ENCODE measurements at regions not wholly inside any gene's neighbourhood (a gene's known extent, or its start where the extent isn't known, plus 50 kb on each side); places are given as distances from the start of the nearest gene placed in this dataset.
A peak's percentile ranks its signal among the peaks of the same experiment; 100 is the strongest.
"Not testable (repeated sequence)": the region's sequence is repeated elsewhere in the genome, so short reads cannot be mapped to it uniquely, and the experiment has no call there.

DNA sequence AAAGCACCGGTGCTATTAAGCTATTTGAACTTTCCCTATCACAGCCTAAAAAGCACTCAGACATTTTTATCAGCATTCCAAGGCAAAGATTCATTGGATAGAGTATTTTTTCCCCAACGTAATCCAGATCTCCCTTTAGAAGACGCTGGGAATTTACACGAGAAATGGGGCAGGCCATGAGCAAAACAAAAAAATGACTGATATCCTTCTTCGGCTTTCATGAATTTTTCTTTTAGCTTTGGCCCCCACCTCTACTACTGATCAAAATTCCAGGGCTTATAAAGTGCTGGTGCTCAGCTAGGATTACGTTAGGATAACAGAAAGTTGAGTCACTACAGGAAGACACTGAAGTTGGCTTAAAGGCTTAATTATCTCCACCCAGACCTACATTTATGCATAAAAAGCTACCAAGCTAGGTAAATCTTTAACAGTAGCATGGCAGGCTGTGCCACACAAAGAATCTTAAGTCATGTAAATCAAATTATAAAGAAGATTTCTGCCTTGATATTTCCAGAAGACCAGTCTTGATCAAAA lies 418.5 kb upstream of the BTBD3 start:
- no peaks in the 10 kb centered on the region for H3K9me3 ChIP-seq
- no peaks in the 10 kb centered on the region for H3K36me3 ChIP-seq (ENCODE audit: low read depth)
- H3K4me3 ChIP-seq: no peak overlapping the region
- TF ChIP-seq, protein P1, sequence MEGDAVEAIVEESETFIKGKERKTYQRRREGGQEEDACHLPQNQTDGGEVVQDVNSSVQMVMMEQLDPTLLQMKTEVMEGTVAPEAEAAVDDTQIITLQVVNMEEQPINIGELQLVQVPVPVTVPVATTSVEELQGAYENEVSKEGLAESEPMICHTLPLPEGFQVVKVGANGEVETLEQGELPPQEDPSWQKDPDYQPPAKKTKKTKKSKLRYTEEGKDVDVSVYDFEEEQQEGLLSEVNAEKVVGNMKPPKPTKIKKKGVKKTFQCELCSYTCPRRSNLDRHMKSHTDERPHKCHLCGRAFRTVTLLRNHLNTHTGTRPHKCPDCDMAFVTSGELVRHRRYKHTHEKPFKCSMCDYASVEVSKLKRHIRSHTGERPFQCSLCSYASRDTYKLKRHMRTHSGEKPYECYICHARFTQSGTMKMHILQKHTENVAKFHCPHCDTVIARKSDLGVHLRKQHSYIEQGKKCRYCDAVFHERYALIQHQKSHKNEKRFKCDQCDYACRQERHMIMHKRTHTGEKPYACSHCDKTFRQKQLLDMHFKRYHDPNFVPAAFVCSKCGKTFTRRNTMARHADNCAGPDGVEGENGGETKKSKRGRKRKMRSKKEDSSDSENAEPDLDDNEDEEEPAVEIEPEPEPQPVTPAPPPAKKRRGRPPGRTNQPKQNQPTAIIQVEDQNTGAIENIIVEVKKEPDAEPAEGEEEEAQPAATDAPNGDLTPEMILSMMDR (IDR thresholded peaks at IDR 0.05): no peak
- ATAC-seq (no peak), DNase-seq (no peak)
- H3K4me1 ChIP-seq (ENCODE audit: low read depth): no peaks in the 10 kb centered on the region
- intact Hi-C loops (cut with DNase I, micrococcal nuclease): loop anchor here in 1 of 2 donors (10.0 kb wide), 1 partner anchor 1286 kb away; no protein-coding TSS in a partner anchor

DNA sequence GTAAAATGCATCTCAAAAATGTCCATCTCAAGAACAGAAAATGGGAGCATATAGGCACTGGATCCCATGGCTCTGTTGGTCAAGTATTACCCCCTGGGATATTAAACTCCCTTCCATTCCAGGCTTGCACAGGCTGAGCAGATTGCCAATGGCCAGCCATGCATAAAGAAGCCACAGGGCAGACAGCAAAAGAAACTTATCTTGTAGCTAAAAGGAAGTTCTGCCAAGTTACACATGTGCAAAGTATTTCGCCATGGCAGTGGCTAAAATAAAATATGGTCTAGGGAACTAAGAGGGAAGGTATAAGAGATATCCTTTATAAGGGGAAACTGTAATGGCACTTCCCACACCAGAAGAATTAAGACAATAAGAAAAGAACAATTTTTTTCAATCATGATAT lies 415.6 kb upstream of the BTBD3 start:
- TF ChIP-seq, protein P1 (IDR thresholded peaks at IDR 0.05): no peak
- no peak for ATAC-seq
- intact Hi-C loops (cut with DNase I, micrococcal nuclease): no loop called here
- no peaks in the 10 kb centered on the region for H3K4me1 ChIP-seq (ENCODE audit: low read depth)
- H3K4me3 ChIP-seq: no peak overlapping the region
- no peak for DNase-seq
- H3K36me3 ChIP-seq (ENCODE audit: low read depth): no peaks in the 10 kb centered on the region
- H3K9me3 ChIP-seq: no peaks in the 10 kb centered on the region

DNA sequence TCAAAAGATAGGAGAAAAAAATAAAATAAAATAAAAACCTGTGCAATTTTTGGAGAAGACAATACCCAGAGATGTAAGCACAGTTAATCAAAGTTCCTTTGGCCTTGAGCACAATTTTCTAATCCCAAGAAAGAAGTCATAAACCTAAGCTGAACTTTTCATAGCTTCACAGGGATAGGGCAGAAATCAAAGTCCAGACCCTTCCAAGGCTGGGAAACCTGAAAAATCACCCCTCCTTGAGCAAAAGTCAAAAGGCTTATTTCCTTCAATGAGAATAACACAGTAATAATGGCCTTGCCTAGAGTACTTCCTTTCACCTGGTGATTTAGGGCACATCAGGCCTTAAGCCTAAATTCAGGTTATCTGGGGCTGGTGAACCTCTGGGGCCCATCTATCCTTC lies 415.0 kb upstream of the BTBD3 start:
- TF ChIP-seq, protein P1 (IDR thresholded peaks at IDR 0.05): no peak
- no peaks in the 10 kb centered on the region for H3K36me3 ChIP-seq (ENCODE audit: low read depth)
- no peak overlapping the region for H3K4me3 ChIP-seq
- no peaks in the 10 kb centered on the region for H3K4me1 ChIP-seq (ENCODE audit: low read depth)
- ATAC-seq (peak; percentile 46), DNase-seq (no peak)
- H3K9me3 ChIP-seq: no peaks in the 10 kb centered on the region
- intact Hi-C loops (cut with DNase I, micrococcal nuclease): no loop called here

DNA sequence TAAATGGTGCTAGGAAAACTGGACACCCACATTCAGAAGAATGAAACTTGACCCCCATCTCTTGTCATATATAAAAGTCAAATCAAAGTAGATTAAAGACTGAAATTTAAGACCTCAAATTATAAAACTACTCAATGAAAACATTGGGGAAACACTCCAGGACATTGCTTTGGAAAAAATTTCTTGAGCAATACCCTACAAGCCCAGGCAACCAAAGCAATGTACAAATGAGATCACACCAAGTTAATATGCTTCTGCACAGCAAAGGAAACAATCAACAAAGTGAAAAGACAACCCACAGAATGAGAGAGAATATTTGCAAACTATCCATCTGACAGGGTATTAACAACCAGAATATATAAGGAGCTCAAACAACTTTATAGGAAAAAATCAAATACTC lies 407.9 kb upstream of the BTBD3 start:
- DNase-seq: no peak
- TF ChIP-seq, protein P1 (IDR thresholded peaks at IDR 0.05): no peak

DNA sequence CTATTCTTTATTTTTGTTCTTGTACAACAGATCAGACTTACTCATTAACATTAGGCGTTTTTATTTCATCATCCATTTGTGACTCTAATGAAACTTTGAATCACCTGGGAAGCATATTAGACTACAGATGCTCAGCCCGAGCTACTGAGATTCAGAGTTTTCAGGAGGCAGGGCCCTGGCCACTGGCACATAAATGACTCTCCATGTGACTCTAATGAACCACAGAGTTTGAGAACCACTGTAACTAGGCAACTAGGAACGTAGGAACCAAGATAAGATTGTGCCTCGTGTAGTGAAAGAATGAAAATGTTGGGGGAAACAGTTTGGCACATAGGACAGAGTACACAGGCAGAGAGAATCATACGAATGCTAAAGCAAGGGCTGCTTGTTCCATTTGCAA lies 405.9 kb upstream of the BTBD3 start:
- Histone ChIP-seq H3K4me3 (no peak overlapping the region), H3K9me3 (no peaks in the 10 kb centered on the region), H3K4me1 (ENCODE audit: low read depth) (no peaks in the 10 kb centered on the region), H3K36me3 (ENCODE audit: low read depth) (no peaks in the 10 kb centered on the region)
- ATAC-seq (no peak), DNase-seq (no peak)
- intact Hi-C loops (cut with DNase I, micrococcal nuclease): no loop called here
- TF ChIP-seq, protein P1 (IDR thresholded peaks at IDR 0.05): no peak

More for the DNA sequence above, 407.9 kb upstream of the BTBD3 start:
- Histone ChIP-seq H3K4me1 (ENCODE audit: low read depth) (no peaks in the 10 kb centered on the region), H3K9me3 (no peaks in the 10 kb centered on the region), H3K36me3 (ENCODE audit: low read depth) (no peaks in the 10 kb centered on the region), H3K4me3 (no peak overlapping the region)
- ATAC-seq: no peak
- intact Hi-C loops (cut with DNase I, micrococcal nuclease): no loop called here

DNA sequence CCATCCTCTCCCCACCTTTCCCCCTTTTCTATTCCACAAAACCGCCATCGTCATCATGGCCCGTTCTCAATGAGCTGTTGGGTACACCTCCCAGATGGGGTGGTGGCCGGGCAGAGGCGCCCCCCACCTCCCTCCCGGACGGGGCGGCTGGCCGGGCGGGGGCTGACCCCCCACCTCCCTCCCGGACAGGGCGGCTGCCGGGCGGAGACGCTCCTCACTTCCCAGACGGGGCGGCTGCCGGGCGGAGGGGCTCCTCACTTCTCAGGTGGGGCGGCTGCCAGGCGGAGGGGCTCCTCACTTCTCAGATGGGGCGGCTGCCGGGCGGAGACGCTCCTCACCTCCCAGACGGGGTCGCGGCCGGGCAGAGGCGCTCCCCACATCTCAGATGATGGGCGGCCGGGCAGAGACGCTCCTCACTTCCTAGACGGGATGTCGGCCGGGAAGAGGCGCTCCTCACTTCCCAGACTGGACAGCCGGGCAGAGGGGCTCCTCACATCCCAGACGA lies 404.4 kb upstream of the BTBD3 start:
- H3K9me3 ChIP-seq; H3K4me3 ChIP-seq; H3K36me3 ChIP-seq (ENCODE audit: low read depth); ATAC-seq; intact Hi-C loops (cut with DNase I, micrococcal nuclease); H3K4me1 ChIP-seq (ENCODE audit: low read depth); DNase-seq: not testable (repeated sequence)

Data from mucosa of descending colon (tissue), 3 donors.